Sigmoid colon (tissue), 6 donors: ENCODE measurements at regions not wholly inside any gene's neighbourhood (a gene's known extent, or its start where the extent isn't known, plus 50 kb on each side); places are given as distances from the start of the nearest gene placed in this dataset.

Experiments
- DNase-seq: peaks from one replicate; pipeline ENCODE4 v3.0.0-alpha.2; 2019
- H3K27ac ChIP-seq, 4 donors: fragments of 200-600 bp; sonication (generic); one replicate each; pipeline ENCODE4 v1.5.1; 2016 to 2019; ENCODE audit warnings: mild to moderate bottlenecking in 1 of 4
- H3K27me3 ChIP-seq, 3 donors: fragments of 200-600 bp; sonication (generic); one replicate each; pipeline ENCODE4 v1.5.1; 2019; ENCODE audit warnings: mild to moderate bottlenecking in 1 of 3
- H3K36me3 ChIP-seq, 4 donors: fragments of 200-600 bp; sonication (generic); one replicate each; pipeline ENCODE4 v1.5.1; 2016 to 2019
- H3K4me1 ChIP-seq, 4 donors: fragments of 200-600 bp; sonication (generic); one replicate each; pipeline ENCODE4 v1.5.1; 2017 to 2019
- H3K4me3 ChIP-seq, 4 donors: fragments of 200-600 bp; sonication (generic); one replicate each; pipeline ENCODE4 v1.5.1; 2017 to 2019; ENCODE audit warnings: mild to moderate bottlenecking in 2 of 4, moderate library complexity in 1 of 4
- H3K9me3 ChIP-seq, 4 donors: fragments of 200-600 bp in 3 of 4; sonication (generic) in 3 of 4; one replicate each; pipeline versions ENCODE4 v1.5.1 to v1.6.1; 2013 to 2019
- EP300 ChIP-seq, 4 donors: sonication (generic); formaldehyde crosslinking; IDR thresholded peaks; one replicate each; pipeline ENCODE4 v1.6.1; 2017; ENCODE audit warnings: antibody characterized with exemption in 4 of 4
- POLR2A ChIP-seq, 2 donors: fragments of 450-650 bp; IDR thresholded peaks; one replicate each; pipeline ENCODE4 v1.6.1; 2016; ENCODE audit warnings: antibody characterized with exemption in 2 of 2, mild to moderate bottlenecking in 2 of 2, moderate library complexity in 2 of 2
- POLR2AphosphoS5 ChIP-seq, 4 donors: sonication (generic); formaldehyde crosslinking; IDR thresholded peaks; one replicate each; pipeline ENCODE4 v1.6.1; 2017; ENCODE audit warnings: antibody characterized with exemption in 4 of 4
- WGBS, 2 donors: extraction: QIAGEN DNeasy Blood & Tissue Kit; methylation state at CpG; one replicate each; pipeline ENCODE4 v1.1.7; 2013; 5-methylcytosine and 5-hydroxymethylcytosine counted together
- intact Hi-C: fragments of 100-400 bp; cut with DNase I; formaldehyde crosslinking; loops from one replicate; pipeline ENCODE4 v1.15.1; 2023
- TF ChIP-seq, protein P1 (sequence below), 4 experiments: fragments of 450-650 bp in 3 of 4; fragments of 200-600 bp in 1 of 4; IDR thresholded peaks; one replicate each; pipeline ENCODE4 v1.5.1; 2016 to 2019; ENCODE audit warnings: antibody characterized with exemption in 4 of 4, mild to moderate bottlenecking in 3 of 4, moderate library complexity in 2 of 4
- donor health status: healthy with polysubstance abuse.
- donor health status: healthy.

- no peak for DNase-seq
- Histone ChIP-seq H3K27me3 (no peaks in the 10 kb centered on the region), H3K4me3 (no peak overlapping the region), H3K4me1 (no peaks in the 10 kb centered on the region), H3K9me3 (no peaks in the 10 kb centered on the region), H3K27ac (no peak overlapping the region), H3K36me3 (no peaks in the 10 kb centered on the region)
- WGBS, 2 donors, result 93 to 96% methylated on average over 3 of the region's 3 CpGs
- TF ChIP-seq EP300 (IDR thresholded peaks at IDR 0.05) (no peak), POLR2A (IDR thresholded peaks at IDR 0.05) (no peak), POLR2AphosphoS5 (IDR thresholded peaks at IDR 0.05) (no peak)
- TF ChIP-seq, protein P1, sequence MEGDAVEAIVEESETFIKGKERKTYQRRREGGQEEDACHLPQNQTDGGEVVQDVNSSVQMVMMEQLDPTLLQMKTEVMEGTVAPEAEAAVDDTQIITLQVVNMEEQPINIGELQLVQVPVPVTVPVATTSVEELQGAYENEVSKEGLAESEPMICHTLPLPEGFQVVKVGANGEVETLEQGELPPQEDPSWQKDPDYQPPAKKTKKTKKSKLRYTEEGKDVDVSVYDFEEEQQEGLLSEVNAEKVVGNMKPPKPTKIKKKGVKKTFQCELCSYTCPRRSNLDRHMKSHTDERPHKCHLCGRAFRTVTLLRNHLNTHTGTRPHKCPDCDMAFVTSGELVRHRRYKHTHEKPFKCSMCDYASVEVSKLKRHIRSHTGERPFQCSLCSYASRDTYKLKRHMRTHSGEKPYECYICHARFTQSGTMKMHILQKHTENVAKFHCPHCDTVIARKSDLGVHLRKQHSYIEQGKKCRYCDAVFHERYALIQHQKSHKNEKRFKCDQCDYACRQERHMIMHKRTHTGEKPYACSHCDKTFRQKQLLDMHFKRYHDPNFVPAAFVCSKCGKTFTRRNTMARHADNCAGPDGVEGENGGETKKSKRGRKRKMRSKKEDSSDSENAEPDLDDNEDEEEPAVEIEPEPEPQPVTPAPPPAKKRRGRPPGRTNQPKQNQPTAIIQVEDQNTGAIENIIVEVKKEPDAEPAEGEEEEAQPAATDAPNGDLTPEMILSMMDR (IDR thresholded peaks at IDR 0.05), result no peak
- intact Hi-C loops, result no loop called here
Observed at GRCh38 chr6:92737983-92738382, 681.4 kb downstream of the EPHA7 start.

DNA sequence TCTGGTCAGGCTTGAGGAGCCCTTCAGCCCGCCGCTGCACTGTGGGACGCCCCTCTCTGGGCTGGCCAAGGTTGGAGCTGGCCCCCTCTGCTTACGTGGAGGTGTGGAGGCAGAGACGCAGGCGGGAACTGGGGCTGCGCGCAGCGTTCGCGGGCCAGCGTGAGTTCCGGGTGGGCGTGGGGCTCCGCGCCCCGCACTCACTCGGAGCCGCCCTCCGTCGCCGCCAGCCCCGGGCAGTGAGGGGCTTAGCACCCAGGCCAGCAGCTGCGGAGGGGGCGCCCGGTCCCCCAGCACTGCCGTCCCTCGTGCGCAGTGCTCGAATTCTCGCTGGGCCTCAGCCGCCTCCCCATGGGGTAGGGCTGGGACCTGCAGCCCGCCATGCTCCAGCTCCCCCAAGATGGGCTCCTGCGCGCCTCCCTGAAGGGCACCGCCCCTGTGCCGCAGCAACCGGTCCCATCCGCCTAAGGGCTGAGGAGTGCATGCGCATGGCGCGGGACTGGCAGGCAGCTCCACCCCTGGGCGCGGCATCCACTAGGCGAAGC is 695.9 kb downstream of the EPHA7 start:
- WGBS, 2 donors, result 89 to 92% methylated on average over 45 of the region's 45 CpGs
- intact Hi-C loops, result no loop called here

DNA sequence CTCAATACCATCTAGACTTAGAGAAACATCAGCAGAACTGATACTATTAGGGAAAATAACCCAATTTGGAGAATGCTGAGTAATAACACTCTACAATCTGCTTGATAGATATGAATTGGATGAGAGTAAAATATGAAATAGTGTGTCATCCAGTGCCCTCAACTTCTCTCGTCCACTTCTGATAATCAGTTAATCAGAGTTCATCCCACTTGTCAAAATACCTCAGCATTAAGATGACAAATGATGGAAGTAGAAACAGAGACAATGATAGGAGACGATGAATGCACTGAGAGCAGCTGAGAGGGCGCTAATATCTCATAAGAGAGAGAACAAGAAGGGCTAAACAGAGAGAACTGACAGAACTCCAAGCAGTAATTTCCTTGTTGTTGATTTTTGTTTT is 699.6 kb downstream of the EPHA7 start:
- no peaks in the 10 kb centered on the region for H3K36me3 ChIP-seq
- TF ChIP-seq POLR2A (IDR thresholded peaks at IDR 0.05) (no peak), EP300 (IDR thresholded peaks at IDR 0.05) (no peak), POLR2AphosphoS5 (IDR thresholded peaks at IDR 0.05) (no peak)
- TF ChIP-seq, protein P1 (IDR thresholded peaks at IDR 0.05), result no peak
- H3K4me1 ChIP-seq, result no peaks in the 10 kb centered on the region
- H3K4me3 ChIP-seq, result no peak overlapping the region
- intact Hi-C loops, result no loop called here
- 53 to 64% methylated on average over 3 of the region's 3 CpGs for WGBS, 2 donors
- no peaks in the 10 kb centered on the region for H3K27me3 ChIP-seq
- peaks cover 0 to 2% (median 0%) of the 10 kb centered on the region in 4 donors for H3K9me3 ChIP-seq
- no peak for DNase-seq
- H3K27ac ChIP-seq, result no peak overlapping the region

More for the DNA sequence above, 695.9 kb downstream of the EPHA7 start:
- no peaks in the 10 kb centered on the region for H3K4me1 ChIP-seq
- H3K36me3 ChIP-seq, result no peaks in the 10 kb centered on the region
- no peak overlapping the region for H3K27ac ChIP-seq
- no peaks in the 10 kb centered on the region for H3K27me3 ChIP-seq
- DNase-seq, result peak; percentile 58
- TF ChIP-seq POLR2A (IDR thresholded peaks at IDR 0.05), result no peak
- no peak for TF ChIP-seq POLR2AphosphoS5 (IDR thresholded peaks at IDR 0.05)
- TF ChIP-seq, protein P1 (IDR thresholded peaks at IDR 0.05), result no peak
- TF ChIP-seq EP300 (IDR thresholded peaks at IDR 0.05), result no peak
- H3K9me3 ChIP-seq, result peaks cover 0 to 2% (median 0%) of the 10 kb centered on the region in 4 donors
- no peak overlapping the region for H3K4me3 ChIP-seq

- Histone ChIP-seq H3K36me3 (no peaks in the 10 kb centered on the region), H3K4me1 (no peaks in the 10 kb centered on the region), H3K4me3 (no peak overlapping the region), H3K9me3 (no peaks in the 10 kb centered on the region), H3K27me3 (no peaks in the 10 kb centered on the region), H3K27ac (no peak overlapping the region)
- no peak for DNase-seq
- 81 to 86% methylated on average over 4 of the region's 4 CpGs for WGBS, 2 donors
- intact Hi-C loops, result no loop called here
- no peak for TF ChIP-seq POLR2AphosphoS5 (IDR thresholded peaks at IDR 0.05)
Observed at GRCh38 chr6:92716638-92717037, 702.7 kb downstream of the EPHA7 start.

DNA sequence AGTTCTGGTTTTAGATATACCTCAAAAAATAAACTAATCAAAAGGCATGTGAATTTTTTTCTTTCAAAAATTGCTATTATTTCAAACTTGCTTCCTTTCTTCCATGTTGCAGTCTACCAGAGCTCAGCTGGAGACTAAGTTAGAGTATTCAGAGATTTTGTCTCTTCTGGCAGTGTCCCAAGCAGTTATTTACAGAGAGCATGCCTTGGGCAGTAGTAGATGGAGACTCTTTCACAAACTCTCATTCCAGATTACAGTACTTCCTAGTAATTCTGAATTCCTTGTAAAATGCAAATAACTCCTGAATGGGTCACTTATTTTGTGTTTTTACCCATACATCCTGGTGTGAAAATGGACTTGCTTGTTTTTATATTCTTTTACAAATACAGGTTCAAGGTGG is 703.4 kb downstream of the EPHA7 start:
- Histone ChIP-seq H3K27me3 (no peaks in the 10 kb centered on the region), H3K4me3 (no peak overlapping the region), H3K9me3 (no peaks in the 10 kb centered on the region), H3K4me1 (no peaks in the 10 kb centered on the region), H3K27ac (no peak overlapping the region), H3K36me3 (no peaks in the 10 kb centered on the region)
- TF ChIP-seq POLR2AphosphoS5 (IDR thresholded peaks at IDR 0.05), result no peak
- no peak for DNase-seq
- intact Hi-C loops, result no loop called here

GRCh38 chr6:92714346-92714745 is 705.0 kb downstream of the EPHA7 start:
- Histone ChIP-seq H3K9me3 (no peaks in the 10 kb centered on the region), H3K27me3 (no peaks in the 10 kb centered on the region), H3K4me1 (no peaks in the 10 kb centered on the region), H3K4me3 (no peak overlapping the region), H3K36me3 (no peaks in the 10 kb centered on the region), H3K27ac (no peak overlapping the region)
- DNase-seq, result no peak
- TF ChIP-seq EP300 (IDR thresholded peaks at IDR 0.05), result no peak
- no peak for TF ChIP-seq POLR2AphosphoS5 (IDR thresholded peaks at IDR 0.05)
- TF ChIP-seq POLR2A (IDR thresholded peaks at IDR 0.05), result no peak
- TF ChIP-seq, protein P1 (IDR thresholded peaks at IDR 0.05), result no peak
- intact Hi-C loops, result no loop called here
